A673 (cell line): ENCODE measurements at regions not wholly inside any gene's neighbourhood (a gene's known extent, or its start where the extent isn't known, plus 50 kb on each side); places are given as distances from the start of the nearest gene placed in this dataset.

ENCODE experiments used
- EZH2 ChIP-seq: fragments of 200-600 bp; sonication (generic); IDR thresholded peaks from 2 replicates; pipeline ENCODE4 v1.6.1; 2017; ENCODE audit warnings: borderline replicate concordance, low read depth, mild to moderate bottlenecking, mixed read lengths, antibody characterized with exemption, low read length; ENCODE audit not compliant: poor library complexity, severe bottlenecking
- TF ChIP-seq, protein P1 (sequence below): fragments of 300-800, 200-600 bp; sonication (generic); conservative IDR thresholded peaks from 2 replicates; pipeline ENCODE4 v1.5.1; 2017; ENCODE audit warnings: low read depth, mild to moderate bottlenecking, antibody characterized with exemption, low read length, moderate library complexity, mixed read lengths

DNA sequence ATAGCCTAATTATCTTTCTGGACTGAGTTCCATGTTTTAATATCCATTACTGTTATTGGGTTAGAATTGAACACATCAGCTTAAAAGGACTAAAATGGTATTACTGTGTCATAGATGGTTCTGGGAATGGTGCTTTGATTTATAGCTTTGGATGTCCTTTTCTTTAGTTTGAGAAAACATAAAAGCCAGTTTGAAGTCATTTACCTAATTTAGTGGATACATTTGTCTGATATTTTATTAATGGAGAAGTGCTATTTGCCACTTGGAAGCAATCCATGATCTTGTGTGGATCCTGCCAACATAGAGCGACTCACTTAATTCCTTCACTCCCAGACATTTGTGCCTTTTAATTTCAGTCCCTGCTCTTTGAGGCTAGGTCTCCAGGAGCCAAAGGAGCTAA is 212.4 kb upstream of the PACRGL start:
- TF ChIP-seq, protein P1, sequence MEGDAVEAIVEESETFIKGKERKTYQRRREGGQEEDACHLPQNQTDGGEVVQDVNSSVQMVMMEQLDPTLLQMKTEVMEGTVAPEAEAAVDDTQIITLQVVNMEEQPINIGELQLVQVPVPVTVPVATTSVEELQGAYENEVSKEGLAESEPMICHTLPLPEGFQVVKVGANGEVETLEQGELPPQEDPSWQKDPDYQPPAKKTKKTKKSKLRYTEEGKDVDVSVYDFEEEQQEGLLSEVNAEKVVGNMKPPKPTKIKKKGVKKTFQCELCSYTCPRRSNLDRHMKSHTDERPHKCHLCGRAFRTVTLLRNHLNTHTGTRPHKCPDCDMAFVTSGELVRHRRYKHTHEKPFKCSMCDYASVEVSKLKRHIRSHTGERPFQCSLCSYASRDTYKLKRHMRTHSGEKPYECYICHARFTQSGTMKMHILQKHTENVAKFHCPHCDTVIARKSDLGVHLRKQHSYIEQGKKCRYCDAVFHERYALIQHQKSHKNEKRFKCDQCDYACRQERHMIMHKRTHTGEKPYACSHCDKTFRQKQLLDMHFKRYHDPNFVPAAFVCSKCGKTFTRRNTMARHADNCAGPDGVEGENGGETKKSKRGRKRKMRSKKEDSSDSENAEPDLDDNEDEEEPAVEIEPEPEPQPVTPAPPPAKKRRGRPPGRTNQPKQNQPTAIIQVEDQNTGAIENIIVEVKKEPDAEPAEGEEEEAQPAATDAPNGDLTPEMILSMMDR, result no peak
- TF ChIP-seq EZH2, result no peak
